Glutamatergic neuron (in vitro differentiated cells): ENCODE measurements at regions not wholly inside any gene's neighbourhood (a gene's known extent, or its start where the extent isn't known, plus 50 kb on each side); places are given as distances from the start of the nearest gene placed in this dataset.

ENCODE experiments used
- DNase-seq: peaks from one replicate; pipeline ENCODE4 v3.0.0; 2022
- H3K27ac Mint-ChIP-seq: one replicate; pipeline ENCODE4 v1.8.0; 2020; ENCODE audit warnings: mild to moderate bottlenecking, mixed read lengths, inconsistent platforms; ENCODE audit not compliant: unreplicated experiment
- H3K27me3 Mint-ChIP-seq: one replicate; pipeline ENCODE4 v1.8.0; 2020; ENCODE audit warnings: mild to moderate bottlenecking, moderate library complexity, mixed read lengths, inconsistent platforms; ENCODE audit not compliant: unreplicated experiment
- H3K36me3 Mint-ChIP-seq: one replicate; pipeline ENCODE4 v1.8.0; 2020; ENCODE audit warnings: mild to moderate bottlenecking, mixed read lengths, inconsistent platforms; ENCODE audit not compliant: unreplicated experiment
- H3K4me1 Mint-ChIP-seq: one replicate; pipeline ENCODE4 v1.8.0; 2020; ENCODE audit warnings: mild to moderate bottlenecking, low read depth, mixed read lengths, inconsistent platforms; ENCODE audit not compliant: unreplicated experiment
- H3K4me3 Mint-ChIP-seq: one replicate; pipeline ENCODE4 v1.8.0; 2020; ENCODE audit warnings: mild to moderate bottlenecking, mixed read lengths, inconsistent platforms; ENCODE audit not compliant: unreplicated experiment
- H3K9me3 Mint-ChIP-seq: one replicate; pipeline ENCODE4 v1.8.0; 2020; ENCODE audit warnings: mild to moderate bottlenecking, moderate library complexity, mixed read lengths, inconsistent platforms; ENCODE audit not compliant: unreplicated experiment
- TF ChIP-seq, protein P1 (sequence below): fragments of 200-600 bp; sonication (generic); IDR thresholded peaks from one replicate; pipeline ENCODE4 v1.5.0; 2021; ENCODE audit not compliant: partially characterized antibody, unreplicated experiment

DNA sequence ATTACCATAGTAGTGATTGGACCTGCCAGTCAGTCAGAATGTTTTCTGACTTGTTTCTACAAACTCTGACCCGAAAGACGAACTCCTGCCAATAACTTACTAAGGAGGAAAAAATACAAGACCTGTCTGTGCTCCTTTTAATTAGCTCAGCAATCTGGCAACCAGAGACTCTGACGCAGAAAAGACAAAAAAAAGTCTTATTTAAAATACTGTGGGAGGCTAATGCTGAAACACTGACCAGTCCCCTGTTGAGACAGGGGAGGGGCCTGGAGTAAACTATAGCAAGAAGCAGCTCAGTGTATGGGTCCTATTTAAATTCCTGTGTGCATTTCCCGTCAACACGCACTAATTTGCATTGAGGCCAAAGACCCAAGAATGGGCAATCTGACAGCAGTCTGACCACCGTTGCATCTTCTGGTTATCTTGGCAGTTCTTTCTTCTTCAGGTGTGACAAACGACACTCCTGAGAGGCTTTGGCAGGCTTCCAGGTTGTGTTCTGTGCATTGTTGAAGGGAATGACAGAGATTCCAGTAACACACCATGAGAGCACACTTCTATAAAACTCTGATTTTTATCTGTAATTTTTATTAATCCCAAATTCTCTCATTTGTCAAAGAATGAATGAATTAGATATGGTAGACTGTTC, 1114.3 kb downstream of the IGSF11 start:
- TF ChIP-seq, protein P1, sequence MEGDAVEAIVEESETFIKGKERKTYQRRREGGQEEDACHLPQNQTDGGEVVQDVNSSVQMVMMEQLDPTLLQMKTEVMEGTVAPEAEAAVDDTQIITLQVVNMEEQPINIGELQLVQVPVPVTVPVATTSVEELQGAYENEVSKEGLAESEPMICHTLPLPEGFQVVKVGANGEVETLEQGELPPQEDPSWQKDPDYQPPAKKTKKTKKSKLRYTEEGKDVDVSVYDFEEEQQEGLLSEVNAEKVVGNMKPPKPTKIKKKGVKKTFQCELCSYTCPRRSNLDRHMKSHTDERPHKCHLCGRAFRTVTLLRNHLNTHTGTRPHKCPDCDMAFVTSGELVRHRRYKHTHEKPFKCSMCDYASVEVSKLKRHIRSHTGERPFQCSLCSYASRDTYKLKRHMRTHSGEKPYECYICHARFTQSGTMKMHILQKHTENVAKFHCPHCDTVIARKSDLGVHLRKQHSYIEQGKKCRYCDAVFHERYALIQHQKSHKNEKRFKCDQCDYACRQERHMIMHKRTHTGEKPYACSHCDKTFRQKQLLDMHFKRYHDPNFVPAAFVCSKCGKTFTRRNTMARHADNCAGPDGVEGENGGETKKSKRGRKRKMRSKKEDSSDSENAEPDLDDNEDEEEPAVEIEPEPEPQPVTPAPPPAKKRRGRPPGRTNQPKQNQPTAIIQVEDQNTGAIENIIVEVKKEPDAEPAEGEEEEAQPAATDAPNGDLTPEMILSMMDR: no peak
- DNase-seq: no peak
- H3K4me1 Mint-ChIP-seq: peaks cover 49% of the 10 kb centered on the region
- peaks cover 2% of the 10 kb centered on the region for H3K9me3 Mint-ChIP-seq
- no peaks in the 10 kb centered on the region for H3K27me3 Mint-ChIP-seq
- no peaks in the 10 kb centered on the region for H3K36me3 Mint-ChIP-seq
- no peak overlapping the region for H3K4me3 Mint-ChIP-seq
- H3K27ac Mint-ChIP-seq: peak overlapping the region; percentile 7

DNA sequence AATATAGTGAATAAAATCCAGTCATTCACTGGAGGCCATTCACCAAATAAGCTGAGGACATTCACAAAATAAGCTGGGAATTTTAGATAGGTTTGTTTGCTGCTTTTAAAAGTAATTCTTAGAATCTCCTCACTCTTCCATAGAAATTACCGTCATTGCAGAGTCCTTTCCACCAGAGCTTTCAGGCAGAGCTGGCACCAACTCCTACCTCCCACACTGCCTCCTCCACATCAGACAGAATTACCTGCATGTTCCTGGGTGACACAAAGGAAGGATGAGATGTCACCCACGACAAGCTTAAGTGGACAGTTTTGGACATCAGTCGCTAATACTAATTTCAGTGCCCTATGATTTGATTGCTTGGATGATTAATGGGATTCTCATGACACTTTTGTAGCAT, 1113.2 kb downstream of the IGSF11 start:
- Mint-ChIP-seq H3K4me1 (peaks cover 47% of the 10 kb centered on the region), H3K36me3 (no peaks in the 10 kb centered on the region), H3K4me3 (no peak overlapping the region), H3K27me3 (no peaks in the 10 kb centered on the region), H3K27ac (peak overlapping the region; percentile 25), H3K9me3 (peaks cover 2% of the 10 kb centered on the region)
- no peak for DNase-seq
- TF ChIP-seq, protein P1: no peak

DNA sequence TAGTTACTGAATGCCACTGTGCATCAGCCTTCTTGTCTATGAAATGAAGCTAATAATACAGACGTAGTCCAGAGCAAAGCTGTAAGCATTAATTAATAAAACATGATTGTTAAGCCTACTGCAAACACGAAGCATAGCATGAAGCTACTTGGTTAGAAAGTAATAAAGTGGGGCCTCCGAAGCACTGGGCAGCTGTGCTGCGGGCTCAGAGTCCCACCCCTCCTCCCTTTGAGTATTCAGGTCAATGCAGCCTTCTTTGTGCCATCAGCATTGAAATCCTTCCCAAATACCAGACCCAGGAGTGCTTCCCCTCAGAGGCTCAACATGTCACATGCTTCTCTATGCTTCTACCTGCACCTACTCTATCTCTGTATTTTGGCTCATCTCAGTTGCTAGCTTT, 1112.6 kb downstream of the IGSF11 start:
- Mint-ChIP-seq H3K4me3 (peak overlapping the region; percentile 55), H3K27ac (peak overlapping the region; percentile 74), H3K9me3 (peaks cover 2% of the 10 kb centered on the region), H3K4me1 (peaks cover 43% of the 10 kb centered on the region), H3K27me3 (no peaks in the 10 kb centered on the region), H3K36me3 (no peaks in the 10 kb centered on the region)
- TF ChIP-seq, protein P1: no peak
- peak; percentile 28 for DNase-seq

DNA sequence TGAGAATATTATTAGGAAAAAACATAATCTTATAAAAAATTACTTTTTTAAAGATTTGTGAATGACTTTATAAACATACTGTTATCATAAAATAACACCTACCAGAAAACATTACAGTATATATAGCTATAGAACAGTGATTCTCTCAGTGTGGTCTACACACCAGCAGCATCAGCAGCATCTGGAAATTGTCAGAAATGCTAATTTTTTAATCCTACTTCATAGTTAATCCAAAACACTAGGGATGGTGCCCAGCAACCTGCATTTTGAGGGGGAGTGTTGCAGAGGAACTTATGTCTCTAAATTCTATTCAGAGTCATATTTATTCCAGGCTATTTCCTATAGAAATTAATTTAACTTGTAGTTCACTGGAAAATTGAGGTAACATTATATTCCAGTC, 1107.8 kb downstream of the IGSF11 start:
- no peak overlapping the region for H3K4me3 Mint-ChIP-seq
- H3K27me3 Mint-ChIP-seq: no peaks in the 10 kb centered on the region
- H3K4me1 Mint-ChIP-seq: peaks cover 20% of the 10 kb centered on the region
- no peak overlapping the region for H3K27ac Mint-ChIP-seq
- no peaks in the 10 kb centered on the region for H3K9me3 Mint-ChIP-seq
- H3K36me3 Mint-ChIP-seq: no peaks in the 10 kb centered on the region
- DNase-seq: no peak
- TF ChIP-seq, protein P1: no peak

DNA sequence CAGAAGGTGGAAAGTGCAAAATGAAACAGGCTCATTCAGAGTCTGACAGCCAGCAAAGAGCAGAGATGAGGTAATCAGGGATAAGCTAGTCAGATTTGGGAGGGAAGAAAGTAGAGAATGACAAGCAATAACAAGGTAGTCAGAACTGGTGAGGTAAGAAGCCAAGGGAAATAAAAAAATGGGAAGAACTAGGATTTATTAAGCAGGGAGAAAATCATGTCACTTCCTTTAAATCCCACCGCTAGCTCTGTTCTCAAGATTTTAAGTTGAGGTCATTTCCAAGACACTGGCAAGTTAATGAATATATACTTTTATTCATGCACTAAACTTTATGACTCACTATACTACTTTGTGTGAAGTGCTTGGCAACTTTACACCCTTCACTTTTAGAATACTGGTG, 1106.8 kb downstream of the IGSF11 start:
- Mint-ChIP-seq H3K4me1 (peaks cover 11% of the 10 kb centered on the region), H3K27ac (no peak overlapping the region), H3K9me3 (no peaks in the 10 kb centered on the region), H3K36me3 (no peaks in the 10 kb centered on the region), H3K27me3 (no peaks in the 10 kb centered on the region), H3K4me3 (no peak overlapping the region)
- TF ChIP-seq, protein P1: no peak
- DNase-seq: no peak
